K562 (cell line): ENCODE measurements at regions not wholly inside any gene's neighbourhood (a gene's known extent, or its start where the extent isn't known, plus 50 kb on each side); places are given as distances from the start of the nearest gene placed in this dataset.

ENCODE experiments used
- ATAC-seq: fragments of 200-7000 bp; cut with Tn5 transposase; 3 replicates; pipeline ENCODE4 v1.9.1; 2020; ENCODE audit warnings: moderate library complexity
- BruUV-seq: library from RNA; stranded (reverse); fragments of 400-500 nt; replicated peaks from 2 replicates; lab custom pipeline; 2021; lab: Mats Ljungman, UMichigan
- CTCF ChIA-PET: fragments of 300-600 bp; formaldehyde crosslinking; extraction: SDS; loops from one replicate; lab custom pipeline; 2021; ENCODE audit warnings: low intra/inter-chr PET ratio; lab: Yijun Ruan, JAX
- POLR2A ChIA-PET: fragments of 300-600, 350-650 bp; sonication (Branson Sonifier 250); formaldehyde crosslinking; extraction: SDS; loops from one replicate; lab custom pipeline; 2021; ENCODE audit warnings: antibody characterized with exemption, inconsistent platforms; lab: Yijun Ruan, JAX
- DNase-seq, 4 experiments: peaks; one replicate each; pipeline versions ENCODE4 v3.0.0 to v3.0.0-alpha.2; 2011 to 2018; ENCODE audit warnings: low spot score in 3 of 4, mixed read lengths in 3 of 4; ENCODE audit errors: extremely low read depth in 1 of 4
- FAIRE-seq: peaks from 2 replicates; lab custom pipeline; 2011; peaks lifted over from hg19 to GRCh38; lab: Jason Lieb, UNC
- H2AFZ ChIP-seq: 2 replicates; pipeline ENCODE4 v1.6.0; 2011; ENCODE audit warnings: low read depth, low read length, control low read depth, inconsistent platforms
- H3K27ac ChIP-seq: fragments of 200-600 bp; 3 replicates; pipeline ENCODE4 v1.8.0; 2011; ENCODE audit warnings: low read depth, mild to moderate bottlenecking, control low read depth, inconsistent platforms, low read length, moderate library complexity, mixed read lengths; ENCODE audit errors: extremely low read depth
- H3K27me3 ChIP-seq, 2 experiments: fragments of 300-600 bp in 1 of 2; 2 replicates in 1 of 2; 3 replicates in 1 of 2; pipeline versions ENCODE4 v1.6.0 to v1.8.0; 2011; ENCODE audit warnings: inconsistent platforms in 2 of 2, low read length in 2 of 2, mild to moderate bottlenecking in 1 of 2, mixed read lengths in 1 of 2, moderate library complexity in 1 of 2; ENCODE audit not compliant: control insufficient read depth in 2 of 2, insufficient read depth in 2 of 2
- H3K36me3 ChIP-seq: fragments of 300-600 bp; 3 replicates; pipeline ENCODE4 v1.8.0; 2011; ENCODE audit warnings: mild to moderate bottlenecking, low read length, inconsistent platforms; ENCODE audit not compliant: control insufficient read depth, insufficient read depth
- H3K4me1 ChIP-seq, 2 experiments: fragments of 200-600 bp in 1 of 2; replicated peaks in 1 of 2; 2 replicates in 1 of 2; 3 replicates in 1 of 2; pipeline versions ENCODE4 v1.5.1 to v1.8.0; 2011; ENCODE audit warnings: inconsistent platforms in 2 of 2, low read length in 2 of 2, mild to moderate bottlenecking in 1 of 2, mixed read lengths in 1 of 2, moderate library complexity in 1 of 2; ENCODE audit not compliant: control insufficient read depth in 2 of 2, insufficient read depth in 2 of 2
- H3K4me2 ChIP-seq: 2 replicates; pipeline ENCODE4 v1.6.1; 2011; ENCODE audit warnings: low read length, control low read depth, inconsistent platforms, mixed read lengths; ENCODE audit not compliant: insufficient read depth
- H3K4me3 ChIP-seq: fragments of 200-600 bp; sonication (generic), shearing (Covaris generic); 2 replicates; pipeline ENCODE4 v1.5.1; 2016; ENCODE audit warnings: control low read depth, inconsistent platforms
- H3K79me2 ChIP-seq: fragments of 200-600 bp; 3 replicates; pipeline ENCODE4 v1.8.0; 2011; ENCODE audit warnings: low read length, inconsistent platforms; ENCODE audit not compliant: control insufficient read depth, insufficient read depth
- H3K9ac ChIP-seq, 2 experiments: 2 replicates each; pipeline versions ENCODE4 v1.6.0 to v1.6.1; 2011; ENCODE audit warnings: low read depth in 2 of 2, low read length in 2 of 2, control low read depth in 1 of 2, inconsistent platforms in 1 of 2, mild to moderate bottlenecking in 1 of 2, mixed read lengths in 1 of 2; ENCODE audit not compliant: insufficient read depth in 1 of 2
- H3K9me1 ChIP-seq: one replicate; pipeline ENCODE4 v1.6.0; 2011; ENCODE audit warnings: inconsistent platforms, mild to moderate bottlenecking, low read length, moderate library complexity; ENCODE audit not compliant: control insufficient read depth, insufficient read depth
- H3K9me3 ChIP-seq: replicated peaks from 2 replicates; pipeline ENCODE4 v1.5.1; 2011; ENCODE audit warnings: low read depth, low read length, inconsistent platforms; ENCODE audit not compliant: control insufficient read depth, insufficient read depth
- H4K20me1 ChIP-seq: replicated peaks from 2 replicates; pipeline ENCODE4 v1.6.1; 2011; ENCODE audit warnings: low read length, inconsistent platforms, mixed read lengths; ENCODE audit not compliant: control insufficient read depth, insufficient read depth
- HMGXB4 ChIP-seq: sonication (generic); formaldehyde crosslinking; IDR thresholded peaks from 2 replicates; pipeline ENCODE4 v1.8.1; 2023; ENCODE audit warnings: mild to moderate bottlenecking, missing genetic modification reagents
- SMARCE1 ChIP-seq: fragments of 450-650 bp; IDR thresholded peaks from 2 replicates; pipeline ENCODE4 v1.7.1; 2016; ENCODE audit warnings: mild to moderate bottlenecking
- in situ Hi-C: fragments of 300-500 bp; cut with MboI; formaldehyde crosslinking; loops from 4 replicates; pipeline ENCODE4 v1.15.0; 2018; ENCODE audit warnings: inconsistent platforms, mixed read lengths
- intact Hi-C: fragments of 100-400 bp; cut with micrococcal nuclease; formaldehyde crosslinking; loops from 2 replicates; pipeline ENCODE4 v1.14.2; 2022
- TF ChIP-seq, protein P1 (sequence below), 2 experiments: fragments of 450-650 bp; formaldehyde crosslinking in 1 of 2; IDR thresholded peaks; 2 replicates each; pipeline versions ENCODE4 v1.4.0 to v1.6.1; 2014 to 2020; ENCODE audit warnings: mild to moderate bottlenecking in 2 of 2, borderline replicate concordance in 1 of 2, low read depth in 1 of 2

- no peaks in the 10 kb centered on the region for H3K79me2 ChIP-seq
- no peaks in the 10 kb centered on the region for H3K36me3 ChIP-seq
- TF ChIP-seq SMARCE1 (no peak), HMGXB4 (CRISPR knock-in tag) (no peak)
- TF ChIP-seq, protein P1, sequence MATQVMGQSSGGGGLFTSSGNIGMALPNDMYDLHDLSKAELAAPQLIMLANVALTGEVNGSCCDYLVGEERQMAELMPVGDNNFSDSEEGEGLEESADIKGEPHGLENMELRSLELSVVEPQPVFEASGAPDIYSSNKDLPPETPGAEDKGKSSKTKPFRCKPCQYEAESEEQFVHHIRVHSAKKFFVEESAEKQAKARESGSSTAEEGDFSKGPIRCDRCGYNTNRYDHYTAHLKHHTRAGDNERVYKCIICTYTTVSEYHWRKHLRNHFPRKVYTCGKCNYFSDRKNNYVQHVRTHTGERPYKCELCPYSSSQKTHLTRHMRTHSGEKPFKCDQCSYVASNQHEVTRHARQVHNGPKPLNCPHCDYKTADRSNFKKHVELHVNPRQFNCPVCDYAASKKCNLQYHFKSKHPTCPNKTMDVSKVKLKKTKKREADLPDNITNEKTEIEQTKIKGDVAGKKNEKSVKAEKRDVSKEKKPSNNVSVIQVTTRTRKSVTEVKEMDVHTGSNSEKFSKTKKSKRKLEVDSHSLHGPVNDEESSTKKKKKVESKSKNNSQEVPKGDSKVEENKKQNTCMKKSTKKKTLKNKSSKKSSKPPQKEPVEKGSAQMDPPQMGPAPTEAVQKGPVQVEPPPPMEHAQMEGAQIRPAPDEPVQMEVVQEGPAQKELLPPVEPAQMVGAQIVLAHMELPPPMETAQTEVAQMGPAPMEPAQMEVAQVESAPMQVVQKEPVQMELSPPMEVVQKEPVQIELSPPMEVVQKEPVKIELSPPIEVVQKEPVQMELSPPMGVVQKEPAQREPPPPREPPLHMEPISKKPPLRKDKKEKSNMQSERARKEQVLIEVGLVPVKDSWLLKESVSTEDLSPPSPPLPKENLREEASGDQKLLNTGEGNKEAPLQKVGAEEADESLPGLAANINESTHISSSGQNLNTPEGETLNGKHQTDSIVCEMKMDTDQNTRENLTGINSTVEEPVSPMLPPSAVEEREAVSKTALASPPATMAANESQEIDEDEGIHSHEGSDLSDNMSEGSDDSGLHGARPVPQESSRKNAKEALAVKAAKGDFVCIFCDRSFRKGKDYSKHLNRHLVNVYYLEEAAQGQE (IDR thresholded peaks at IDR 0.05; ENCODE audit: borderline replicate concordance) = no peak
- TF ChIP-seq, protein P1 (CRISPR knock-in tag; IDR thresholded peaks at IDR 0.05; ENCODE audit: low read depth) = no peak
- ChIA-PET POLR2A (no interaction called here), CTCF (no interaction called here)
- H3K9me1 ChIP-seq = no peaks in the 10 kb centered on the region
- H3K9me3 ChIP-seq = no peaks in the 10 kb centered on the region
- no peaks in the 10 kb centered on the region for H3K27me3 ChIP-seq
- in situ Hi-C loops = no loop called here
- intact Hi-C loops = no loop called here
- H3K27ac ChIP-seq = no peak overlapping the region
- H3K4me3 ChIP-seq = no peak overlapping the region
- no peak for DNase-seq
- no peak overlapping the region for H3K9ac ChIP-seq
- H3K4me2 ChIP-seq = no peak overlapping the region
- H2AFZ ChIP-seq = no peak overlapping the region
- H3K4me1 ChIP-seq = no peaks in the 10 kb centered on the region
- ATAC-seq = no peak
- no TSS peak for BruUV-seq
- FAIRE-seq = no peak
- H4K20me1 ChIP-seq = no peaks in the 10 kb centered on the region
These were observed 422.4 kb downstream of the DIPK2A start for GRCh38 chr3:144394032-144394431.
